NOMO-1 treated with dmso at 0.1 percent for 144 hours (cell line): ENCODE measurements at regions not wholly inside any gene's neighbourhood (a gene's known extent, or its start where the extent isn't known, plus 50 kb on each side); places are given as distances from the start of the nearest gene placed in this dataset.
A peak's percentile ranks its signal among the peaks of the same experiment; 100 is the strongest.

Source experiments
- DNase-seq: peaks from one replicate; lab custom pipeline; 2025; ENCODE audit not compliant: unreplicated experiment; lab: John Stamatoyannopoulos, UW

DNA sequence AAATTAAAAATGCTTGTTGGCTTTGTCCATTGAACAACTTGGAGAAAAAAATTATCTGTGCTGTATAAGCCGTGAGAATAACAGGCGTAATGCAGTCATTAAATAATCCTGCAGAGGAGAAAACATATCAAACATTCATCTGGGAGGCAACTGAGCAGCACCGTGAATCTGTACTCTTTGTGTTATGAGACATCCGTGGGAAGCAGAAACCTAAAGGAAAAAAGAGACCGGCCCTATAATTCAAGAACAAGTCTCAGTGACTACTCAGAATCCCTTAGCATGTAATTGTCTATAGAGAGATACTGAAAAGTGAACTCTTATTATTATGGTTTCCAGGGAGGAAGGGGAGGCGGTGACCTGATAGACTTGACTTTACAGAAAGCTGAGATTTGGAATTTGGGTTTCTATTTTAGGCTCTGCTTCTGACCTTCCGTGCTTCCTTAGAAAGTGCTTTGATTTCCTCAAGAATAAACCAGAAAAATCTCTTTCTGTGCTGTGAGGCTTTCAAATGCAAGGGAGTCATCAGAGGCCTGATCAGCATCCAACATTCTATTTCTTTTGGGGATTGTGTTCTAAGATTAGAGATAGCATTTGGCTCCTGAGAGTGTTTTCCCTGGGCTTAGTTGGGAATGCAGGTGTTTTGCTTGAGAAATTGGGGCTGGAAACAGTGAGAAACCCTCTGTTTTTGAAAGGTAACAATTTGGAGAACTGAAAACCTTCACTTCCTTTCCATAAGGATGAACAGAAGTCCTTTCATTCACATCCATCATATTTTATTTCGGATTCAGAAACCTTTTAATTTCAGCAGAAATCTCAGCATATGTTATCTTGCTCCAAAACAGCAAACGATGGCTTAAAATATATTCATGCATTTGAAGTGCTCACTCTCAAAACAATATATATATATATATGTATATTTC is 296.7 kb downstream of the CSNK1G3 start:
- no peak for DNase-seq

GRCh38 chr5:123807177-123807945 is 295.4 kb downstream of the CSNK1G3 start:
- DNase-seq, result no peak

DNA sequence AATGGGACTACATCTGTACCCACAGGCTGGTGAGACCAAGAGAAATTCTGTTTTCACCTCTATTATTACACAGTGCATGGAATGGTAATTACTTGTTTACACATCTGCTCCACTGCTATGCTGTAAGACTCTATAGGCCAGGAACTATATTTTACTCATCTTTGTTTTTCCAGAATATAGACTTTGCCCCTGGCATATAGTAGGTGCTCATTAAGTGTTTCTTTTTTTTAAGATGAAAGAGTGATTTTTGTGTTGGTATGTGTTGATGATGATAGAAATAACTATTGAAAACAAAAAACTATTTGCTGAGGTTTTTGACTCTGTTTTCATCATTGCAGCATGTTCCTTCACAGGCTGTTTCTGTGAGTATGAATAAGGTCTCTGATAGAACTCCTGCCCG is 294.7 kb downstream of the CSNK1G3 start:
- no peak for DNase-seq

DNA sequence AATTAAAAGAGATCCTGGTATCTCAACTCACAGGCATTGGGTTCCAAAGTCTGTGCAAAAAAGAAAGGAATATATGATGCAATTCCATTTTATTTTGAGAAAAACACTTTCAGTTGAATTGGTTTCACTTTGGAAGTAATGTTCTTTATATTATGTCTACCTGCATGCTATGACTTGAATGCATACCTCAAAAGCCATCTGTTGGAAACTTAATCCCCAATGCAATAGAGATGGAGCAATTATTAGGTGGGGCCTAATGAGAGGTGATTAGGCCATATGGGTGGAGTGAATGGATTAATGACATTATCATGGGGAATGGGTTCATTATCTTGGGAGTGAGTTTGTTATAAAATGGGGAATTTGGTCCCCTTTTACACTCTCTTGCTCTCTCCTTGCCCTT is 293.3 kb downstream of the CSNK1G3 start:
- DNase-seq, result no peak

DNA sequence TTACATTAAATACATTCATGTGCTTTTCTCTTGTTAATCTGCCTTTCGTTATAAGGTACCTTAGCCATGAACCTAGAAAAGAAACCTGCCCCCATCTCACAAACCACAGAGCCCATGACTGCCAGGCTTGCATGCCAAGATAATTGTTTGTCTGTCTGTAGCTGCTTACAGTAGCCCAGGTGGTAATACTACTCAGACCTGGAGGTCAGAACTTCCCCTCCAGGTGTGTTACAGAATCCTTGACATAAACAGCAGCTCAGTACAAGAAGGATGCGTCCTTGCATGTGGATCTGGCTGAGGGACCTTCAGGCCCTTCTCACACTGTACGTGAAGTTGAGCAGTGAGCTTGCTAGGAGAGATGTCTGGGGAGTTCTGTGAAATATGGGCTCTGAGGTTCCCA is 291.4 kb downstream of the CSNK1G3 start:
- no peak for DNase-seq

DNA sequence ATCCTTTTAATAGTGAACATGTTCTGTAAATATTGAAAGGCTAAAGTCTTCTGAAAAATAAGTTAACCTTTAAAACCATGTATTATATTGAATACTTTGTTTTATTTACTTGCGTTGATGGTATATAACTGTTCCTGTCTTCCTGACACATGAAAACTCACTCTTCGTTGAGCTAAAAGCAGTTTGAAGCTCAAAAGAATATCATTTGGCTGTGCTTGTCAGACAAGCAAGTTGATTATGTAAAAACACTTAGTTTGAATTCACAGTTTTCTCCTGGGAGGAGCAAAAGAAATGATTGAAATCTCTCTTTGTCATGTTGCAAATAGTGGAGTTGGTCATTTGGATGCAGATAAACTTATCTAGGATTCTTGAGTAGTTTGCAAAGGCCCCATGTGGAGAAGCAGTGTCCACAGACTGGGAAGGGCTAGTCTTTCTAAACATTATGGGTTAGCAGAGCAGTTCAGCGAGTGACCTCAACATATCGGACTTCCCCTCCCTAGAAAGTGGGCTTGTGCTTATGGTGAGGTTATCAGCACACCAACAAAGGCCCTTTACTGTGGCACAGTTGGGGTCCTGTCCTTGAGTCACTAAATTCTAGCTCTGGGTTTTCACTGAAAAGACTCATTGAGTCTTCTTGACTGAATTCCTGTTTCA is 290.4 kb downstream of the CSNK1G3 start:
- no peak for DNase-seq

DNA sequence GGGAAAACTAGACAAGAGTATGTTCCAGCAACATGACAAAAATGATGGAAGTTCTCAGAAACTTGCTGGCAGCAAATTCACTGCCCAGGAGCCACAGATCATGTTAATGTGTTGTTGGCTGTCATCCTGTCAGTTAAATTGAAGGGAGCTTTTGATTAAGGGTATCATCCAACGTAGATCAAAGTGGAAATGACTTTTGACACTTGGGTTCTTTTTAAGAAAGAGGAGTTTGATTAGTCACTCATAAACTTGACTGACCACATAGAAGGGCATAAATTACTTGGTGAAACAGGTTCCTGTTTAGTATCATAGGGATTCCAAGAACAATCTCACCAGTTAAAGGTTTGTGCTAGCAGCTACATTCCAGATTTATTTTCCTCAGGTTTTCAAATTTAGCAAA is 288.7 kb downstream of the CSNK1G3 start:
- no peak for DNase-seq

DNA sequence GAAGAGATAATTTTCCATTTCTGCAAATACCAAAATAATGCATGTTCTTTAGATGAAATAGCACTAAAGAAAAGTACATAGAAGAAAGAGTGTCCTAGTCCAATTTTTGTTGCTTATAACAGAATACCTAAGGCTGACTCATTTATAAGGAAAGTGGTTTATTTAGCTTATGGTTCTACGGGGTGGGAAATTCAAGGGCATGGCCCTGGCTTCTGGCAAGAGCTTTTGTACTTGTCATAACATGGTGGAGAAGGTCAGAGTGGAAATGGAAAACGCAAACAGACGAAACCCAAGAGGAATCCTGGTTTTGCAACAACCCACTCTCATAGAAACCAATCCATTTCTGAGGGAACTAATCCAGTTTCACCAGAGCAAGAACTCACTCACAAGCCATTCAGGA is 283.7 kb downstream of the CSNK1G3 start:
- no peak for DNase-seq

DNA sequence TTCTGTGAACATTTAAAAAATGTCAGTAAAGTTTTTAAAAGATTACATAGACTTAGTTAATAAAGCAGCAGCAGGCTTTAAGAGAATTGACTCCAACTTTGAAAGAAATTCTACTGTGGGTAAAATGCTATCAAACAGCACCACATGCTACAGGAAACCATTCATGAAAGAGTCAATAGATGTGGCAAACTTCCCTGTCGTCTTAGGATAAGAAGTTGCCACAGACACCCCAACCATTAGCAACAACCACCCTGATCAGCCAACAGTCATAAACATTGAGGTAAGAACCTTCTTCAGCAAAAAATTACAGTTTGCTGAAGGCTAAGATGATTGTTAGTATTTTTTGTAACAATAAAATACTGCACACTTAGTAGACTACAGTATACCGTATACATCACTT is 278.2 kb downstream of the CSNK1G3 start:
- DNase-seq, result no peak

DNA sequence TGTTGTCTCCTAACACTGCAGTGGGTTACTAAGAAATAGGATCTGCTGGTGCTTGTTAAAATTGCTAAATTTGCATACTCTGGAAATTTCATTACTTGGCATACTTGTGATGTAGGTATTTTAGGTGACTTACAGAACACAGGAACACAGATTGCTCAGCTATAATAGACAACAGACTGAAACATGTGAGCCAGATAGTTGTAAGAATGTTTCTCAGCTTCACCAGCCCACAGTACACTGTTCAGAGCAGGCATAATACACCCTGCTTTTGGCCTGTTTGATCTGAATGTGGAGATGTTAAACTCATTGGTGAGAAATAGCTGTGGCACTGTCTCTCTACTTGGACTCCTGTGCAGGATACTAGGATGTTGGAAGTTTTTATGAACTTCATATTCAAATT is 275.7 kb downstream of the CSNK1G3 start:
- no peak for DNase-seq

- no peak for DNase-seq
These were observed 275.2 kb downstream of the CSNK1G3 start for GRCh38 chr5:123787136-123787535.

DNA sequence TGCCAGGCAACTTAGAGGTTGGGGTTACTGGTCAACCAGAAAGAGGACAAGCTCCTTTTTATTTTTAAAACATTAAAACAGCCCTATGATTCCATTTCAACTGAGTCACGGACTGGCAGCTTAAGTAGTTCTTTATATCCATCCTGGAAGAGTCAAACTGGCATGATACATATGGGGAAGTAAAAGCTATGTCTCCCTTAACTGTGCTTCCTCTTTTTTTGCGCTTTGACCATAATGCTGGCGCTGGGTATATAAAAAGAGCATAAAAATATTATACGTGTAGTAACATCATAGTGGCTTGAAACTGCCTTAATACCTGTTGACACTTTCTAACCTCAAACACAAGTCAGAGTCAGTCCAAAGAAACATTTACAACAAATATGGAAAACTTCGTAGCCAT is 274.4 kb downstream of the CSNK1G3 start:
- DNase-seq, result peak; percentile 42

- no peak for DNase-seq
These were observed 273.4 kb downstream of the CSNK1G3 start for GRCh38 chr5:123785162-123786071.

- DNase-seq, result no peak
These were observed 271.4 kb downstream of the CSNK1G3 start for GRCh38 chr5:123783421-123783820.

DNA sequence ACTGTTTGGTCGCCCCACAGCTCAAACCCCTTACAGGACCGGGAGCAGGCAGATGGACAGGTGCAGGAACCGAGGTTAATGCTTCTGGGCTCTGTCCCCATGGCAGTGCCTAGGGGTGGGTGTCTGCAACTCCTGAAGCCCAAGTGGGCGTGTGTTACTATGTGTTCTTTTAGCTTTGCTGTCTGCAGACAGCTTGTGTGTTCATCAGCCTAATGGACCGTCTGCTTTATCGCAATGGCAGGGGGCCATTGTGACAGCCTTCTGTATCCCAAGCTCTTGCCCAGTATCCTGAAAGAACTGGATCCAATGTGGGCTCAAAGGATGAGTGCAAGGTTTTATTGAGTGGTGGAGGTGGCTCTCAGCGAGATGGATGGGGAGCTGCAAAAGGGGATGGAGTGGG is 266.7 kb downstream of the CSNK1G3 start:
- no peak for DNase-seq

DNA sequence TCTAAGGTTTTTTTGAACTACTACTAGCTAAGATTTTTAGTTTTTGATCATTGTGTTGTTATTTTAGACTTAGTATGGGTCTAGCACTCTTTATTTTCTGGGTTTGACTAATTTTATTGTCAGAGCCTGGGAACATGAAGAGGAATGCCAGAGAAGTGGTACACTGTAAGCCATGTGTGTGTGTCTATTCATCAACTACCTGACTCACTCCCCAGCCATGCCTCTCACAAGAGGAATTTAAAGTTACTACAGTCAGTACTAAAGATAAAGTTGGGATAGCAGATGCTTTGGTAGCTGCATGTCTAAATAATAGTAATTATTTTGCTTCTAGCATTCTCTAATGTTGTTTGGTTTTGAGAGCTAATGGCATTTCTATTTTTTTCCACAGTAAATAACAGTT is 264.8 kb downstream of the CSNK1G3 start:
- DNase-seq, result no peak

- DNase-seq, result no peak
These were observed 259.7 kb downstream of the CSNK1G3 start for GRCh38 chr5:123771715-123772114.

- no peak for DNase-seq
These were observed 251.2 kb downstream of the CSNK1G3 start for GRCh38 chr5:123763201-123763600.

- no peak for DNase-seq
These were observed 244.8 kb downstream of the CSNK1G3 start for GRCh38 chr5:123756816-123757215.

GRCh38 chr5:123756318-123756665 is 244.3 kb downstream of the CSNK1G3 start:
- DNase-seq, result no peak
